NCI-H2107 treated with DMSO at 0.1 percent for 48 hours (cell line): ENCODE measurements at regions not wholly inside any gene's neighbourhood (a gene's known extent, or its start where the extent isn't known, plus 50 kb on each side); places are given as distances from the start of the nearest gene placed in this dataset.

Experiments
- DNase-seq: peaks from one replicate; lab custom pipeline; 2025; ENCODE audit not compliant: unreplicated experiment; lab: John Stamatoyannopoulos, UW

DNA sequence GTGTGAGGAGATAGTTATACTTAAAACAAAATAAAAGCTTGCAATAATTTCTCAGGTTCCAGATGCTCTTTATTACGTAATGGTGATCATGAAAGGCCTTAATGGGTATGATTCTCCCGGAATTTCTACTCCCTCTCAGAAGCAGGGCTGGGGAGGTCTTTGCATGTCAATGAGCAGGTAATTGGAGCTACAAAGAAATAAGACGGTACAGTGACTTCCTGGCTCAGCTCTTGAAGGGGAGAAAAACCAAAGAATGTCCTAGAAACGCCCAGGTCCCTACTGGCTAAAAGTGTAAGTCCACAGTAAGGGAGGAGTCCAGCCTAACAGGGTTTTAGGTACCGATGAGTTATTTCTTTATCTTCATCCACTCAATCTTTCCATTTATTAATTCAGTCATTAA, 390.9 kb downstream of the TMEM114 start:
- no peak for DNase-seq

DNA sequence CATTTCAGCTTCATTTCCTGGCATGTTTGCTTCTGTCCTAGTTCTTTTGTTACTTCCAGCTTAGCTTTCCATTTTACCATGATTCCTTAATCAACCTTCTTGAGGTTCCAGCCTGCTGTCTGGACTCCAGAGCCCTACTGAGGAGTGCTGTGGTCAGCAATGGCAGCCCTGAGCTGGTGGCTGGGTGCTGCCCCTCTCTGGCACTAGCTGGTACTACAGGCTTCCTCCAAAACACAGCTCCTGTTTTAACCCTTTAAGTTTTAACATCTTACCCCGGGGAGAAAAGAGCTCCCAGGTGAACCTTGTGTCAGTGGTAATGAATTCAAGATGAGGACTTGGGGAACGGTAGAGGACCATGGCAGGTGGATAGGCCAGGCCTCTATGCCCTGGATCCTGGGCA, 395.5 kb downstream of the TMEM114 start:
- no peak for DNase-seq

DNA sequence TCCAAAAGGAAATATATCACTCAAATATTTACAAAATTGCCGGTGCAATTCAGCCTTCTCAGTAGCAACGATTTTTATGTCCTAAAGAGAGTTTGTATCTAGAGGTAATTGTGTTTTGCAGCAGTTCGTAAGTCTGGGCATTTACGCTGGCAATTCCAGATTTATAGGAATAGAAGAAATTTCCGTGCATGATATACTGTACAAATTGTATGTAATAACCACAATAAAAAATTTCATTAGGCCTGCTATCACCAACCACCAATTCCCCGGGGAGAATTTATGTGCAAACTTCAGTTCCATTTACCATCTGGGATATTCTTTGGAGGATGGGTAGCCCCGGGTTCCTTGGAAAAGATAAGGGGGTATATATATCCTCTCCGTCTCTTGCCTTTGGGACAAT, 401.5 kb downstream of the TMEM114 start:
- DNase-seq: no peak

DNA sequence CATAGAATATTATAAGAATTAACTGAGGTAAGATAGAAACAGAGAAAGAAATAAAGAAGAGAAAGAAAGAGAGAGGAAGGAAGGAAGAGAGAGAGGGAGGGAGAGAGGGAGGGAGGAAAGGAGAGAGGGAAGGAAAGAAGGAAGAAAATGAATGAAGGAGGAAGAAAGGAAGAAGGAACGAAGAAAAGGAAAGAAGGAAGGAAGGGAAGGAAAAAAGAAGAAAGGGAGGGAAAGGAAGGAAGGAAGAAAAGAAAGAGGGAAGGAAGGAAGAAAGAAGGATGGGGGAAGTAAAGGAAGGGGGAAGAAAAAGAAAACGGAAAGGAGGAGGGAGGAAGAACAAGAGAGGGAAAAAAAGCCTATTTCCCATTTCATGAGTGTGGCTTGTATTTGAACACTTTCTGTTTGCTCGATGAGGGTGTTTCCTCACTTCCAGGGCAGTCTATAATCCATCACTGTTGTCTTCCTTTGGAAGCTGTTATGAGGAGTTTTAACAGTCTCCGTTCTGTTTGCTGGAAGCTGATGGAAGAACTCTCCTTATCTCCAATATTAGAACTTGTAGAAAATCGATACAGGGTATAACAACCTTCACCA, 402.4 kb downstream of the TMEM114 start:
- no peak for DNase-seq

DNA sequence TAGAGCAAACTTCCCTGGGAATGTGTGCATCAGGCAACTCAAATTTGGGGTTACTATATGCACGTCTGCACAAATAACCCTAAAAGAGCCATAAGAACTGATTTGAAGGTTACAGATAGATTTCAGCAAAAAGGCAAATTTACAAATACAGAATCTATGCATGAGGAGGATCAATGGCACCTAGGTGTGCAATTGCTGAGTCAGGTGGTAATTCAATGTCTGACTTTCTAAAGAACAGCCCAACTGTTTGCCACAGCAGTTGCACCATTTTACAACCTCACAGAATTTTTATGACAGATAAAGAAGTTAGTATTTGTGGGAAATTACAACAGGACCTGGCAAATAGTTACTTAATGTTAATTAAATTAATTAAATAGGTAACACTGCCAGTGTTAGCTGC, 405.5 kb downstream of the TMEM114 start:
- DNase-seq: no peak

DNA sequence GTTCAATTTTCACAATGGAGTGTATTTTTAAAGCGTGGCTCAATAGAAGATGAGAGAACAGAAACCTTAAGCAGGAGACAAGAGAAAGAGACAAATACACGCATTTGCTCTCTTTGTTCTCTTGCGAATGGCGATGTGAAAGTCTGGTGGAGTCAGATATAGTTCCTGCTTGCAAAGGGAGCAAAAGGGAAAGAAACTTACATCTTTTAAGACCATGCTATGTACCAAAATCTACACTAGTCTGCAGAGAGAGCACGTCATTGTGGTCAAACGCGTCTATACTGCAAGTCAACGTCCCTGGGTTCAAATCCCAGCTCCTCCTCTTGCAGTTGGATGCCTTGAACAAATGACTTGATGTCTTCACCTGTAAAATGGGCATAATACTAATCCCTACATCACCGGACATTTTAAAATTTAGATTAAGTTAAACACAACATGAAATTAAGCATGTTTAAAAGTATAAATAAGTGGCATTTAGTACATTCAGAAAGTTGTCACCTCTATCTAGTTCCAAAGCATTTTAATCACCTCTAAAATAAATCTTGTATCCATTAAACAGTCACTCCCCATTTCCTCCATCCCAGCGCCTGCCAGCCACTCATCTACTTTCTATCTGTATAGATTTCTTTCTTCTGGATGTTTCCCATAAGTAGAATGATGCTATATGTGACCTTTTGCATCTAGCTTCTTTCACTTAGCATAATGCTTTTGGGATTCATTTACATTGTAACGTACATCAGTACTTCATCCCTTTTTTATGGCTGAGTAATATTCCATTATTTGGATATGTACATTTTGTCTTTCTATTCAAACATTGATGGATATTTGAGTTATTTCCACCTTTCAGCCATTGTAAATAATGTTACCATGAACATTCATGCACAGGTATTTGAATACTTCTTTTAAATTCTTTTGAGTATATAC, 406.9 kb downstream of the TMEM114 start:
- DNase-seq: no peak

DNA sequence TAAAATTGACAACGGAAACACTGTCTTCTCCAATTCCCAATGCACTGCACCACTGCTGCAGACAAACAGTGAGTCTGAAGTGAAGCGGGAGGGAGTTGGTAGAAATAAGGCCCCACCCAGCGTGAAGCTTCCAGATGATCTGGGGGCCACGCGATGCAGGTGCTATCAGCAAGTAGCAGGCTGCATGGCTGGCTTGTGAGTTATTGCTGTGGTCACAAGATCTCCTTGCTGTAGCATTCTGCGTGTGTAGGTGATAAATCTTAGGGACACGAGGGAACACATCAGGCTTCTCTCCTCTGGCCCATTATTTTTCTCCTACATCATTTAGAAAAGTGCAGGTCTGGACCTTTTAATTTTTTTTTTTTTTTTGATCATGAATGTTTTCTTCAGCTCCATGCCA, 407.6 kb downstream of the TMEM114 start:
- no peak for DNase-seq

DNA sequence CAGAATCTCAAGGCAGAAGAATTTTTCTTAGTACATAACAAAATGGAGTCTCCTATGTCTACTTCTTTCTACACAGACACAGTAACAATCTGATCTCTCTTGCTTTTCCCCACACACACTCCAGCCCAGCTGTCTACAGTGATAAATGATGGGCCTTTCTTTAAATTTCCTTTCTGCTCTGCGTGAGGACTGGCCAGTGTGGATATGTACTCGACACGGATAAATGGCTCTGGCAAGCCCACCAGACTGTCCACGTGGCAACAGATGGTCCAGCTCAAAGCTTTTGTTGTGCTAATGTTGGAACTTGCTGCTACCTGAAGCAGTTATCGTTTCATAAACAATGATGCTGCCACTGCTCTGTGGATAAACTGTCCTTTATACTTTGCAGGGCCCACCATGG, 410.7 kb downstream of the TMEM114 start:
- DNase-seq: no peak

DNA sequence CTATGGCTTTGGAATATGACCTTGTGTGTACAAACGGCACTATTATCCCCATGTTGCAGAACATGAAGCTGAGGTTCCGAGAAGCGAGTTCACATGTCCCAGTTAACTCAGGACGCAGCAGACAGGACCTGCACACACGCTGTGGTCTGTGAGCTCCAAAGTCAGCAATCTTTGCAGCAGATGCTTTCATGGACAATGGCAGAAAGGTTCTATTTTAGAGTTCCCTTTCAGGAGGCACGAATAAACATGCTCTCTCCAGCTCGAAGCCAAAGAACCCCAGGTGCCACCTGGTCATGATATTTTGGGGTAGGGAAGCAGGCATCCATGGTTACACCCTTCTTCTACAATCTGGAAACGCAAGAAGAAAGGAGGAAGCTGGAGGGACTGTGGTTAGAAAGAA, 412.0 kb downstream of the TMEM114 start:
- no peak for DNase-seq

DNA sequence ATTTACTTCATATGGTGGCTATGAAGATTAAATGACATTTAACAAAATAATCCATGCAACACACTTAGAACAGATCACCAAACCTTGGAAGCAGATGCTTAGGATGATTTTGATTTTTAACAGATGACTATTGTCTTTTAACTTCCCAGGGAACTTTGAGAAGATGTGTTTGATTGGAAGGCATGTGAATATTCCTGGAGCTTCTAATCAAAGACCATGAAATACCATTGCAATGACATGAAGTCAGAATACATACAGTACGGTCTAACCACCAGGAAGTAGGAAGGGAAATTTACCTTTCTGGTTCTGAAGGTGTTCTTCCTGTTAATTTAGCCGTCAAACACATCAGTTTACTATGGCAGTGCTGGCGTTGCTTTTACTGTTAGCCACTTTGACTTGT, 414.9 kb downstream of the TMEM114 start:
- DNase-seq: no peak

DNA sequence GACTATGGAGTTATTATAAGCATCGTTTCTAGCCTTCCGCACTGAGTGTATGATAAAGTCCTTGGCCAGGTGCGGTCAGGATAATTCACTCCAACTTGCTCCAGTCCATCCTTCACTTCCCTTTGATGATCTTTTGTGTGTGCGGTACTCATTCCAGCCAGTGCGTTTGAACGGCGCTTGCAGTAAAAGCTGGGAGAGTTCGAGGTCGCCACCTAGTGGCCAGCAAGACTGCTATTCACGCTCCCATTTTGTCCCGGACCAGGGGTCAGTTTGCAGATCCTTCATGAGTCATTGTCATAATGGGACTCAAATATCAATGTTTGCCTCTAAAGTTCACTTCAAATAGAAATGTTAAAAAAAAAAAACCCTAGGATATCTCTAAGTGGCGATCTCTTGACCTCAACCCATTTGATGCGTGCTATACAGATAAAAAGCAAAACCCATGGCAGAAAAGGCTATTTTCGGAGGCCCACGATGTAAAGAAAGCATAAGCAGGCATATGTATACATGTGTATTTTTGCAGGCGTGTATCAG, 417.1 kb downstream of the TMEM114 start:
- DNase-seq: peak; percentile 16

DNA sequence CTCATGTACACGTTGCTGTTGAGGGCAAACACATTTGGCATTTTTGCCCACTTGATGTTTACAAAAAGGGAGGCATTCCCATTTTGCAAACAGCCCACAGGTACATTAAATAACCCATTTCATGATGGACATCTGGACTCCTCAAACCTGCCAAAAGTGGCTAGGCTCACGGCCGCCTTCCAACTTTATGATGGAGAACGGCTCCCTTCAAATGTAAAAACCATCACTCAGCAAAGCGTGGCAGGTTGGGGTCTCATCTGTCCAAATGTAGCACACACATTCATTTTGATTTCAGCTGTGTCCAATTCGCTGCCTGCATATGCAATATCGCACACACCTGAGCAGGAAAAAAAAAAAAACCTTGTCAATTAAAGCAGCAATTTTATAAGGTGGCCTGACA, 417.8 kb downstream of the TMEM114 start:
- DNase-seq: no peak

DNA sequence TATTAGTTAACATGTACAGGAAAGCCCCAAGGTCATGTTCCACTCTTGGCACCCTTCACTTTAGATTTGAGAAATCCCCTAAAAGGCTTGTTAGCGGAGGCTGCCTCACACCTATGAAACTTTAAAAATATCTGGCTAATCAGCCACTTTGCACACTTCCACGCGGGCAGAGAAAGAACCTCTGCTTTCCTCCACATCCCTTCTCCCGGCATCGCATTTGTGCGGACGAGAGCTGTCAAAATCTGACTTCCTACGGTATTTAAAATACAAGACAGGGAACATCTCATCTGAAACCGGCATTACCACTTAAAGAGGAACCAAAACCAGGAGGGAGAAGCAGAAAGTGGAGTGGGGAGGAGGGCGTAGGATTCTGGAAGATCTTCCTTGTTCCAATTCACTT, 422.3 kb downstream of the TMEM114 start:
- no peak for DNase-seq

DNA sequence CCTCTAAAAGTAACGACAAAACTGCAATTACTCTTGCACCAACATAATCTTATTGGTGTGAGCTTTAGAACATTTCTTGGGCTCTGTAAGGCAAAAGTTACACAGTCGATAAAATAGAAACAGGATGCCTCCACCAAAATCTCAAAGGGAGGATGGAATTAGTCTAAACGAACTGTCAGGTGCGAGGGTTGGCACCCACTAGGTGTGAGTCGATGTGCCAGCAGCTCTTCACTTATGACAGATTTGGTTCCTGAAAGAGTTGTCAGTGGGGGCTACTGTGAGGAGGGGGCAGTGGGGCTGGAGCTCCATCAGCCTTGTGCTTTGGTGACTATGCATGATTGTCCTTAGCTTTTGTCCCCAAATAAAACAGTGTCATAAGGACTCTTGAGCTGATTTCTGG, 422.9 kb downstream of the TMEM114 start:
- DNase-seq: no peak

DNA sequence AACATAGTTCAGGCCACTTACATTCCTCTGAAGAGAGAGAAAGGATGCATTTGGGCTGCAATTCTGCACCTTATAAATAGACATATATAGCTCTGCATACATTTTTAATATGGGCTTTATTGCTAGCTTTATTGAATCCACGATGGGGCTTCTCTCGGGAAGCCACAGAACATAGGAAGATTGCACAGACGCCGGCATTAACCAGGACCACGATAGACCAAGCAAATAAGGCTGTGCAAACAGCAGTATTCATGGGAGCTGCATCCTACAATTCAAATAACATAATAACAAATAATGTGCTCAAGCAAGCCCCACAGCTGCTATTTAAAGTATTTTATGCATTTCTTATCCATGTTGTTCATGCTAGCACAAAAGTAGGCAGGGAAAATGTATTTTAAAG, 432.3 kb downstream of the TMEM114 start:
- DNase-seq: no peak

DNA sequence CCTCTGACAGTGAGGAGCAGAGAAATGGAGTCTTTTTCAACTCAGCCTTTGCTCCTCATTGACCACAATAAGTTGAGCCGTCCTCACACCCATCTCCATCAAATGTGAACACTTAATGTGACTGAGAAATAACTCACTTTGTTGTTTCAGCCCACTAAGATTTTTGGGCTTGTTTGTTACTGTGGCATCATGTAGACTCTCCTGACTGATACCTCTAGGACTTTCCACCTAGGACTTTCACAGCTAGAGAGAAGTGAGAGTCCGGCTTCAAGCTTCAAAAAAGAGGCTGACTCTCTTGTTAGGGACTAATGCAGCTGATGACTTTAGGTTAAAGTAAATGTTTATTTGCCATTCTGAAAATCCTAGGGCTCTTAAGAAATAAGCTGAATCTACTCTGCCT, 435.0 kb downstream of the TMEM114 start:
- no peak for DNase-seq

DNA sequence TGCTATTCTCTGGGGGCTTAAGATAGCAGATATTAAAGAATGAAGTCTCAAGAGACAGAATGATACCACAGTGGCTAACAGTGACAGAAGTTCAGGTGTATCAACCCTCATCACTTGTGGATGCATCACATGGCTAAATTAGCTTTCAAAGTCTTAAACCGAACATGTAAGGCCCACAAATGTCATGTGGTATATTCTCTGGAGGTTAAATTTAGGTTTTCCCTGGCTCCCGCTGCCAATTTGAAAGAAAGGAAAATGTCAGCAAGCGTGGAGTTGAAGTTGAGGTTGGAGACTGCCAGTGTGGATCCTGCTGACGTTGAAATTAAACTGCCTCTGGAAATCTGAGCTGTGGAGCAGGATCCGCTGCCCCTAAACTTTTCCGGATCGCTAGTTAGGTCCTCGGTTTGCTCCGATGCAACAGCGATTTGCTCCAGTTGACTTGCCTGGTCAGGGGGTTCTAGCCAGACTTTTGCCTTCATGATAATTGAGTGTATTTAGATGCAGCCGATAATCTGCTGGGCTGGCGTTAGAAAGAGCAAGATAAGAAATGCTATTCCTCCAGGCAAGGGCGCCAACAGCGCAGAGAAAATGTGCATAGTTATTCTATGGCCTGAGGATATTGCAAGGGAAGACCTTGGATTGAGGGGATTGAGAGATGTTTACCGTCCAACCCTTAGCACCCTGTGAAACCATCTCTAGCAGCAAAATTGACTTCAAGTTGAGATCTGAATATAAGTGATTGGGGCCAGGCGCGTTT, 443.9 kb downstream of the TMEM114 start:
- no peak for DNase-seq

DNA sequence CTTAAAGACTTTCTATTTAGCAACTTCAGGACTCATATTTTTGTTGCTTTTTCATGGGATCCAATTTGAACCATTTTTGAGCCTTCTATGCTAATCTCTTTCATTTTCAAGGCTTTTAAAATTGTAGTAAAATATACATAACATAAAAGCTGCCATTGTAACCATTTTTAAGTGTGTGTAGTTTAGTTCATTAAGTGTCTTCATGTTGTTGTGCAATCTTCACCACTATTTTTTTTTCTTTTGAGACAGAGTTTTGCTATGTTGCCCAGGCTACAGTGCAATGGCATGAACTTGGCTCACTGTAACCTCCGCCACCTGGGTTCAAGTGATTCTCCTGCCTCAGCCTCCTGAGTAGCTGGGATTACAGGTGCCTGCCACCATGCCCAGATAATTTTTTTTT, 451.6 kb downstream of the TMEM114 start:
- no peak for DNase-seq

DNA sequence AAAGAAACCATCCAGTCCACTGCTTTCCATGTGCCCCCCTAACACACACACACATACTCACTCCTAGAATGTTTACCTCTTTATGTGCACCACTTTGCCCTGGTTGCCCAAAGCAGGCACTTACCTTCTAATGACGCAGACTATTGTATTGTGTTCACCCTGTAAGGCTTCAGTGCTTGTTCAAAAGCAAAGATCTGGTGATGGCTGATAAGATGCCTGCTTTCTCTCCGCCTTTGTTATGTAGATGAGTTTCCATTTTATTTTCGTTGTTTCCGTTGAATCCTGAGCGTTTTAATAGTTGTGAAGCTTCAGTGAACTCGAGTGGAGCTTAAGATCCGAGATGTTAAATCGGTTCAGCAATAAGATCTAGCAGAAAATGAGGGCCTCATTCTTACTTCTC, 452.7 kb downstream of the TMEM114 start:
- DNase-seq: no peak

DNA sequence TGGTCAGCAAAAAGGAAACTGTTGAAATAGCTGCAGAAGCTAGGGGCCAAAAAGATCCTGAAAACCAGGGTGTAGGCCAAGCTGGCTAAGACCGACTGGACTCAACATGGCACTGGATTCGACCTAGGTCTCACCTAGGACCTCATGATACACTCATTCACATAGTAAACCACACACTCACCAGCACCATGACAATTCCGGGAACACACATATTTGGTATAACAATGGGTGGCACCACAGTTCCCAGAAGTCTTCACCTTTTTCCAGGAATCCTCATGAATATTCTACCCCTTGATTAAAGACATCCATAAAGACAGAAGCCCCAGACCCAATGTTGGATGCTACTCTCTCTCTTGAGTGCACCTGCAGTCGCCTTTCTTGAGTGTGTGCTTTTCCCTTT, 460.1 kb downstream of the TMEM114 start:
- DNase-seq: no peak

DNA sequence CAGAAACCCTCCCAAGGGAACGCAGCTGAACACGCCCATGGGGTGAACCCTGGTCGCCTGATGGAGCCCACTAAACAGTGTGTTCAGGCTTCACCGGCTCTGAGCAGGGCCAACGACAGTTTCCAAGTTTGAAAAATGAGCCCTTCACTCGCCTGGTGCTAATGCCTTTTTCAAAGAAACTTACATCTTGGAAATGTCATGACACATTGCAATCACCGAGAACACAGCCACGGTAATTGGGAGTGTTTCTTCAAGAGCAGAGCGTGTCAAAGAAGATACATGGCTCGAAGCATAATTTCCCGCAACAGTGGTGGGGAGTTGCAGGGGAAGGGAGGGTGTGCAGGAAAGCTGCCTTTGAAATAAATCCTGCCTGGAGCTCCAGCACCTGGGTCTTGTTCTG, 463.2 kb downstream of the TMEM114 start:
- no peak for DNase-seq

DNA sequence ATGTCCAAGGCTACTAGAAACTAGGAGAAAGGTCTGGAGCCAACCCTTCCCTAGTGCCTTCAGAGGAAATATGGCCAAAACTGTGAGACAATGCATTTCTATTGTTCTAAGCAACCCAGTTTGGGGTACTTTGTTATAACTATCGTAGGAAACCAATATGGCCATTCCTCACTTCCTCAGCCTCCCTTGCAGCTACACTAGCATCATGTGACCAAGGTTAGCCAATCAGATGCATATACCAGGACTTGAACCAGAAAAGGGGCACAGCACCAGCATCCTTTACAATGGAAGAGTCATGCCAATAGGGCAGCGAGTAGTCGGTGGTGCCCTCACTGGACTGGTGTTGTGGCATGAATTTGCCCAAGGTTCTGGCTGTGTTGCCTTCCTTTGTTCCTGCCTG, 464.0 kb downstream of the TMEM114 start:
- DNase-seq: no peak
